GM18907 (cell line): ENCODE measurements at regions not wholly inside any gene's neighbourhood (a gene's known extent, or its start where the extent isn't known, plus 50 kb on each side); places are given as distances from the start of the nearest gene placed in this dataset.
"Not testable (repeated sequence)": the region's sequence is repeated elsewhere in the genome, so short reads cannot be mapped to it uniquely, and the experiment has no call there.

ENCODE experiments used
- ATAC-seq: cut with Tn5 transposase; IDR thresholded peaks from one replicate; pipeline ENCODE4 v1.9.1; 2021; ENCODE audit warnings: mild to moderate bottlenecking, moderate library complexity; ENCODE audit not compliant: unreplicated experiment

GRCh38 chr1:80529546-80529945 is 1271.2 kb upstream of the ADGRL2 start:
- ATAC-seq = no peak

- ATAC-seq = no peak
Measured at GRCh38 chr1:80523861-80524260, 1276.9 kb upstream of the ADGRL2 start.

- not testable (repeated sequence) for ATAC-seq
Measured at GRCh38 chr1:80523071-80523470, 1277.7 kb upstream of the ADGRL2 start.

- ATAC-seq = no peak
Measured at GRCh38 chr1:80520949-80521348, 1279.8 kb upstream of the ADGRL2 start.

GRCh38 chr1:80517062-80517461 is 1283.7 kb upstream of the ADGRL2 start:
- ATAC-seq = no peak

GRCh38 chr1:80509965-80510522 is 1290.7 kb upstream of the ADGRL2 start:
- ATAC-seq = no peak

- no peak for ATAC-seq
Measured at GRCh38 chr1:80506216-80506615, 1294.5 kb upstream of the ADGRL2 start.

- no peak for ATAC-seq
Measured at GRCh38 chr1:80498673-80499072, 1302.1 kb upstream of the ADGRL2 start.

GRCh38 chr1:80495806-80496205 is 1304.9 kb upstream of the ADGRL2 start:
- no peak for ATAC-seq

- ATAC-seq = no peak
Measured at GRCh38 chr1:80472145-80472544, 1328.6 kb upstream of the ADGRL2 start.

- ATAC-seq = no peak
Measured at GRCh38 chr1:80468356-80468755, 1332.4 kb upstream of the ADGRL2 start.

- ATAC-seq = no peak
Measured at GRCh38 chr1:80462006-80462405, 1338.7 kb upstream of the ADGRL2 start.

GRCh38 chr1:80457409-80457808 is 1343.3 kb upstream of the ADGRL2 start:
- no peak for ATAC-seq

GRCh38 chr1:80453775-80454174 is 1347.0 kb upstream of the ADGRL2 start:
- no peak for ATAC-seq

- ATAC-seq = no peak
Measured at GRCh38 chr1:80450711-80451110, 1350.0 kb upstream of the ADGRL2 start.

GRCh38 chr1:80448081-80448480 is 1352.7 kb upstream of the ADGRL2 start:
- no peak for ATAC-seq

GRCh38 chr1:80447526-80447925 is 1353.2 kb upstream of the ADGRL2 start:
- ATAC-seq = no peak

GRCh38 chr1:80445033-80445432 is 1355.7 kb upstream of the ADGRL2 start:
- no peak for ATAC-seq

GRCh38 chr1:80444171-80444570 is 1356.6 kb upstream of the ADGRL2 start:
- ATAC-seq = no peak

- no peak for ATAC-seq
Measured at GRCh38 chr1:80441664-80442063, 1359.1 kb upstream of the ADGRL2 start.

- ATAC-seq = no peak
Measured at GRCh38 chr1:80436851-80437250, 1363.9 kb upstream of the ADGRL2 start.

GRCh38 chr1:80427881-80428280 is 1372.9 kb upstream of the ADGRL2 start:
- ATAC-seq = no peak

GRCh38 chr1:80424249-80424648 is 1376.5 kb upstream of the ADGRL2 start:
- no peak for ATAC-seq
